ENCODE measurements at regions not wholly inside any gene's neighbourhood (a gene's known extent, or its start where the extent isn't known, plus 50 kb on each side); places are given as distances from the start of the nearest gene placed in this dataset.

- H4K8ac ChIP-seq (ENCODE audit: low read length): no peak overlapping the region
- no peaks in the 10 kb centered on the region for H3K36me3 ChIP-seq (ENCODE audit: control insufficient read depth in 1 of 2, insufficient read depth in 2 of 2, low read depth in 1 of 2, low read length in 2 of 2)
- H3K4me3 ChIP-seq (ENCODE audit: insufficient read depth in 1 of 2, low read depth in 1 of 2, low read length in 2 of 2): no peak overlapping the region
- H2AFZ ChIP-seq (ENCODE audit: low read depth, low read length): no peak overlapping the region
- no peak overlapping the region for H3K14ac ChIP-seq (ENCODE audit: low read length in 2 of 2)
- no peaks in the 10 kb centered on the region for H3K79me1 ChIP-seq (replicated peaks; ENCODE audit: low read length, poor library complexity, severe bottlenecking)
- H3K23ac ChIP-seq (ENCODE audit: low read length in 2 of 2): no peak overlapping the region
- no peaks in the 10 kb centered on the region for H3K4me1 ChIP-seq (ENCODE audit: control insufficient read depth, insufficient read depth, low read depth, low read length)
- 71% methylated on average over 5 of the region's 5 CpGs for WGBS
- H4K91ac ChIP-seq (ENCODE audit: low read length): no peak overlapping the region
- H3K4ac ChIP-seq (ENCODE audit: low read depth in 1 of 2, low read length in 2 of 2): no peak overlapping the region
- DNase-seq: no peak
- no peak overlapping the region for H3K18ac ChIP-seq (ENCODE audit: low read depth in 1 of 2, low read length in 2 of 2)
- no peak overlapping the region for H2BK5ac ChIP-seq (ENCODE audit: low read depth, low read length, poor library complexity, severe bottlenecking)
- H2BK12ac ChIP-seq (ENCODE audit: low read length in 2 of 2): no peak overlapping the region
- H3K9me3 ChIP-seq (ENCODE audit: control insufficient read depth, low read length): peaks cover 15% of the 10 kb centered on the region
- no peak overlapping the region for H3K27ac ChIP-seq (ENCODE audit: low read length, poor library complexity, severe bottlenecking)
- H2BK15ac ChIP-seq (ENCODE audit: low read depth, poor library complexity, severe bottlenecking): no peak overlapping the region
- no peak overlapping the region for H3K4me2 ChIP-seq (ENCODE audit: low read length, poor library complexity, severe bottlenecking)
- H2BK120ac ChIP-seq (ENCODE audit: low read depth, low read length): no peak overlapping the region
- no peak overlapping the region for H2AK5ac ChIP-seq (ENCODE audit: low read length, severe bottlenecking)
- no peak overlapping the region for H3K9ac ChIP-seq (ENCODE audit: low read length)
- H3K27me3 ChIP-seq (ENCODE audit: control insufficient read depth in 1 of 2, insufficient read depth in 1 of 2, low read length in 2 of 2): no peaks in the 10 kb centered on the region
These were observed 893.3 kb downstream of the FAM181B start for GRCh38 chr11:81840380-81840779.

GRCh38 chr11:81839976-81840375 lies 893.7 kb downstream of the FAM181B start:
- DNase-seq: no peak
- Histone ChIP-seq H3K9ac (ENCODE audit: low read length) (no peak overlapping the region), H3K23ac (ENCODE audit: low read length in 2 of 2) (no peak overlapping the region), H2BK12ac (ENCODE audit: low read length in 2 of 2) (no peak overlapping the region), H3K79me1 (replicated peaks; ENCODE audit: low read length, poor library complexity, severe bottlenecking) (no peaks in the 10 kb centered on the region), H2BK120ac (ENCODE audit: low read depth, low read length) (no peak overlapping the region), H3K4me3 (ENCODE audit: insufficient read depth in 1 of 2, low read depth in 1 of 2, low read length in 2 of 2) (no peak overlapping the region), H4K91ac (ENCODE audit: low read length) (no peak overlapping the region), H2BK5ac (ENCODE audit: low read depth, low read length, poor library complexity, severe bottlenecking) (no peak overlapping the region), H3K27me3 (ENCODE audit: control insufficient read depth in 1 of 2, insufficient read depth in 1 of 2, low read length in 2 of 2) (no peaks in the 10 kb centered on the region), H4K8ac (ENCODE audit: low read length) (no peak overlapping the region), H3K14ac (ENCODE audit: low read length in 2 of 2) (no peak overlapping the region), H3K4me1 (ENCODE audit: control insufficient read depth, insufficient read depth, low read depth, low read length) (no peaks in the 10 kb centered on the region), H3K36me3 (ENCODE audit: control insufficient read depth in 1 of 2, insufficient read depth in 2 of 2, low read depth in 1 of 2, low read length in 2 of 2) (no peaks in the 10 kb centered on the region), H3K4ac (ENCODE audit: low read depth in 1 of 2, low read length in 2 of 2) (no peak overlapping the region), H2BK15ac (ENCODE audit: low read depth, poor library complexity, severe bottlenecking) (no peak overlapping the region), H2AK5ac (ENCODE audit: low read length, severe bottlenecking) (no peak overlapping the region), H3K4me2 (ENCODE audit: low read length, poor library complexity, severe bottlenecking) (no peak overlapping the region), H3K18ac (ENCODE audit: low read depth in 1 of 2, low read length in 2 of 2) (no peak overlapping the region), H3K27ac (ENCODE audit: low read length, poor library complexity, severe bottlenecking) (no peak overlapping the region), H3K9me3 (ENCODE audit: control insufficient read depth, low read length) (peaks cover 15% of the 10 kb centered on the region), H2AFZ (ENCODE audit: low read depth, low read length) (no peak overlapping the region)
- 20% methylated on average over 1 of the region's 1 CpG for WGBS

GRCh38 chr11:81839016-81839415 lies 894.6 kb downstream of the FAM181B start:
- WGBS: 100% methylated on average over 1 of the region's 3 CpGs
- Histone ChIP-seq H2AFZ (ENCODE audit: low read depth, low read length) (no peak overlapping the region), H2BK15ac (ENCODE audit: low read depth, poor library complexity, severe bottlenecking) (no peak overlapping the region), H3K23ac (ENCODE audit: low read length in 2 of 2) (no peak overlapping the region), H4K91ac (ENCODE audit: low read length) (no peak overlapping the region), H3K27me3 (ENCODE audit: control insufficient read depth in 1 of 2, insufficient read depth in 1 of 2, low read length in 2 of 2) (no peaks in the 10 kb centered on the region), H3K4ac (ENCODE audit: low read depth in 1 of 2, low read length in 2 of 2) (no peak overlapping the region), H2BK12ac (ENCODE audit: low read length in 2 of 2) (no peak overlapping the region), H3K14ac (ENCODE audit: low read length in 2 of 2) (no peak overlapping the region), H4K8ac (ENCODE audit: low read length) (no peak overlapping the region), H3K79me1 (replicated peaks; ENCODE audit: low read length, poor library complexity, severe bottlenecking) (no peaks in the 10 kb centered on the region), H3K9me3 (ENCODE audit: control insufficient read depth, low read length) (peaks cover 15% of the 10 kb centered on the region), H2BK5ac (ENCODE audit: low read depth, low read length, poor library complexity, severe bottlenecking) (no peak overlapping the region), H3K9ac (ENCODE audit: low read length) (no peak overlapping the region), H3K4me1 (ENCODE audit: control insufficient read depth, insufficient read depth, low read depth, low read length) (no peaks in the 10 kb centered on the region), H2BK120ac (ENCODE audit: low read depth, low read length) (no peak overlapping the region), H2AK5ac (ENCODE audit: low read length, severe bottlenecking) (no peak overlapping the region), H3K4me3 (ENCODE audit: insufficient read depth in 1 of 2, low read depth in 1 of 2, low read length in 2 of 2) (no peak overlapping the region), H3K4me2 (ENCODE audit: low read length, poor library complexity, severe bottlenecking) (no peak overlapping the region), H3K36me3 (ENCODE audit: control insufficient read depth in 1 of 2, insufficient read depth in 2 of 2, low read depth in 1 of 2, low read length in 2 of 2) (no peaks in the 10 kb centered on the region), H3K18ac (ENCODE audit: low read depth in 1 of 2, low read length in 2 of 2) (no peak overlapping the region), H3K27ac (ENCODE audit: low read length, poor library complexity, severe bottlenecking) (no peak overlapping the region)
- DNase-seq: no peak

- H3K79me1 ChIP-seq (replicated peaks; ENCODE audit: low read length, poor library complexity, severe bottlenecking): no peaks in the 10 kb centered on the region
- no peak overlapping the region for H3K23ac ChIP-seq (ENCODE audit: low read length in 2 of 2)
- no peak overlapping the region for H4K8ac ChIP-seq (ENCODE audit: low read length)
- no peak overlapping the region for H3K4me2 ChIP-seq (ENCODE audit: low read length, poor library complexity, severe bottlenecking)
- no peaks in the 10 kb centered on the region for H3K36me3 ChIP-seq (ENCODE audit: control insufficient read depth in 1 of 2, insufficient read depth in 2 of 2, low read depth in 1 of 2, low read length in 2 of 2)
- no peak overlapping the region for H3K4me3 ChIP-seq (ENCODE audit: insufficient read depth in 1 of 2, low read depth in 1 of 2, low read length in 2 of 2)
- H2AK5ac ChIP-seq (ENCODE audit: low read length, severe bottlenecking): no peak overlapping the region
- no peak overlapping the region for H2BK15ac ChIP-seq (ENCODE audit: low read depth, poor library complexity, severe bottlenecking)
- no peaks in the 10 kb centered on the region for H3K4me1 ChIP-seq (ENCODE audit: control insufficient read depth, insufficient read depth, low read depth, low read length)
- H4K91ac ChIP-seq (ENCODE audit: low read length): no peak overlapping the region
- no peak overlapping the region for H3K18ac ChIP-seq (ENCODE audit: low read depth in 1 of 2, low read length in 2 of 2)
- H3K4ac ChIP-seq (ENCODE audit: low read depth in 1 of 2, low read length in 2 of 2): no peak overlapping the region
- no peak overlapping the region for H3K9ac ChIP-seq (ENCODE audit: low read length)
- no peaks in the 10 kb centered on the region for H3K27me3 ChIP-seq (ENCODE audit: control insufficient read depth in 1 of 2, insufficient read depth in 1 of 2, low read length in 2 of 2)
- no peak overlapping the region for H2AFZ ChIP-seq (ENCODE audit: low read depth, low read length)
- H3K14ac ChIP-seq (ENCODE audit: low read length in 2 of 2): no peak overlapping the region
- DNase-seq: no peak
- H3K27ac ChIP-seq (ENCODE audit: low read length, poor library complexity, severe bottlenecking): no peak overlapping the region
- H3K9me3 ChIP-seq (ENCODE audit: control insufficient read depth, low read length): peaks cover 27% of the 10 kb centered on the region
- no peak overlapping the region for H2BK120ac ChIP-seq (ENCODE audit: low read depth, low read length)
- no peak overlapping the region for H2BK5ac ChIP-seq (ENCODE audit: low read depth, low read length, poor library complexity, severe bottlenecking)
- H2BK12ac ChIP-seq (ENCODE audit: low read length in 2 of 2): no peak overlapping the region
These were observed 903.7 kb downstream of the FAM181B start for GRCh38 chr11:81829976-81830375.
